K562 (cell line): ENCODE measurements at regions not wholly inside any gene's neighbourhood (a gene's known extent, or its start where the extent isn't known, plus 50 kb on each side); places are given as distances from the start of the nearest gene placed in this dataset.

Experiments
- ATAC-seq: fragments of 200-7000 bp; cut with Tn5 transposase; 3 replicates; pipeline ENCODE4 v1.9.1; 2020; ENCODE audit warnings: moderate library complexity
- BruUV-seq: library from RNA; stranded (reverse); fragments of 400-500 nt; replicated peaks from 2 replicates; lab custom pipeline; 2021; lab: Mats Ljungman, UMichigan
- CTCF ChIA-PET: fragments of 300-600 bp; formaldehyde crosslinking; extraction: SDS; loops from one replicate; lab custom pipeline; 2021; ENCODE audit warnings: low intra/inter-chr PET ratio; lab: Yijun Ruan, JAX
- POLR2A ChIA-PET: fragments of 300-600, 350-650 bp; sonication (Branson Sonifier 250); formaldehyde crosslinking; extraction: SDS; loops from one replicate; lab custom pipeline; 2021; ENCODE audit warnings: antibody characterized with exemption, inconsistent platforms; lab: Yijun Ruan, JAX
- DNase-seq, 4 experiments: peaks; one replicate each; pipeline versions ENCODE4 v3.0.0 to v3.0.0-alpha.2; 2011 to 2018; ENCODE audit warnings: low spot score in 3 of 4, mixed read lengths in 3 of 4; ENCODE audit errors: extremely low read depth in 1 of 4
- FAIRE-seq: peaks from 2 replicates; lab custom pipeline; 2011; peaks lifted over from hg19 to GRCh38; lab: Jason Lieb, UNC
- H2AFZ ChIP-seq: 2 replicates; pipeline ENCODE4 v1.6.0; 2011; ENCODE audit warnings: low read depth, low read length, control low read depth, inconsistent platforms
- H3K27ac ChIP-seq: fragments of 200-600 bp; 3 replicates; pipeline ENCODE4 v1.8.0; 2011; ENCODE audit warnings: low read depth, mild to moderate bottlenecking, control low read depth, inconsistent platforms, low read length, moderate library complexity, mixed read lengths; ENCODE audit errors: extremely low read depth
- H3K27me3 ChIP-seq, 2 experiments: fragments of 300-600 bp in 1 of 2; 2 replicates in 1 of 2; 3 replicates in 1 of 2; pipeline versions ENCODE4 v1.6.0 to v1.8.0; 2011; ENCODE audit warnings: inconsistent platforms in 2 of 2, low read length in 2 of 2, mild to moderate bottlenecking in 1 of 2, mixed read lengths in 1 of 2, moderate library complexity in 1 of 2; ENCODE audit not compliant: control insufficient read depth in 2 of 2, insufficient read depth in 2 of 2
- H3K36me3 ChIP-seq: fragments of 300-600 bp; 3 replicates; pipeline ENCODE4 v1.8.0; 2011; ENCODE audit warnings: mild to moderate bottlenecking, low read length, inconsistent platforms; ENCODE audit not compliant: control insufficient read depth, insufficient read depth
- H3K4me1 ChIP-seq, 2 experiments: fragments of 200-600 bp in 1 of 2; replicated peaks in 1 of 2; 2 replicates in 1 of 2; 3 replicates in 1 of 2; pipeline versions ENCODE4 v1.5.1 to v1.8.0; 2011; ENCODE audit warnings: inconsistent platforms in 2 of 2, low read length in 2 of 2, mild to moderate bottlenecking in 1 of 2, mixed read lengths in 1 of 2, moderate library complexity in 1 of 2; ENCODE audit not compliant: control insufficient read depth in 2 of 2, insufficient read depth in 2 of 2
- H3K4me2 ChIP-seq: 2 replicates; pipeline ENCODE4 v1.6.1; 2011; ENCODE audit warnings: low read length, control low read depth, inconsistent platforms, mixed read lengths; ENCODE audit not compliant: insufficient read depth
- H3K4me3 ChIP-seq: fragments of 200-600 bp; sonication (generic), shearing (Covaris generic); 2 replicates; pipeline ENCODE4 v1.5.1; 2016; ENCODE audit warnings: control low read depth, inconsistent platforms
- H3K79me2 ChIP-seq: fragments of 200-600 bp; 3 replicates; pipeline ENCODE4 v1.8.0; 2011; ENCODE audit warnings: low read length, inconsistent platforms; ENCODE audit not compliant: control insufficient read depth, insufficient read depth
- H3K9ac ChIP-seq, 2 experiments: 2 replicates each; pipeline versions ENCODE4 v1.6.0 to v1.6.1; 2011; ENCODE audit warnings: low read depth in 2 of 2, low read length in 2 of 2, control low read depth in 1 of 2, inconsistent platforms in 1 of 2, mild to moderate bottlenecking in 1 of 2, mixed read lengths in 1 of 2; ENCODE audit not compliant: insufficient read depth in 1 of 2
- H3K9me1 ChIP-seq: one replicate; pipeline ENCODE4 v1.6.0; 2011; ENCODE audit warnings: inconsistent platforms, mild to moderate bottlenecking, low read length, moderate library complexity; ENCODE audit not compliant: control insufficient read depth, insufficient read depth
- H3K9me3 ChIP-seq: replicated peaks from 2 replicates; pipeline ENCODE4 v1.5.1; 2011; ENCODE audit warnings: low read depth, low read length, inconsistent platforms; ENCODE audit not compliant: control insufficient read depth, insufficient read depth
- H4K20me1 ChIP-seq: replicated peaks from 2 replicates; pipeline ENCODE4 v1.6.1; 2011; ENCODE audit warnings: low read length, inconsistent platforms, mixed read lengths; ENCODE audit not compliant: control insufficient read depth, insufficient read depth
- HEY1 ChIP-seq: fragments of 250-450 bp; sonication (Bioruptor Pico); IDR thresholded peaks from 2 replicates; pipeline ENCODE4 v1.5.0; 2020; ENCODE audit warnings: mild to moderate bottlenecking, moderate library complexity, borderline replicate concordance
- RFX5 ChIP-seq: IDR thresholded peaks from 2 replicates; pipeline ENCODE4 v1.6.1; 2011; ENCODE audit warnings: low read depth, mild to moderate bottlenecking, improper control_type of control experiment, low read length
- SPI1 ChIP-seq: IDR thresholded peaks from 2 replicates; pipeline ENCODE4 v1.6.1; 2011; ENCODE audit warnings: low read depth, low read length, control low read depth, borderline replicate concordance
- TCF7L2 ChIP-seq: fragments of 150-350 bp; IDR thresholded peaks from 2 replicates; pipeline ENCODE4 v1.6.1; 2016; ENCODE audit warnings: low read depth, mild to moderate bottlenecking, low read length, moderate library complexity
- ZNF318 ChIP-seq, 2 experiments: fragments of 450-650 bp; IDR thresholded peaks; 2 replicates each; pipeline ENCODE4 v1.6.1; 2016; ENCODE audit warnings: mild to moderate bottlenecking in 2 of 2, borderline replicate concordance in 1 of 2, low read depth in 1 of 2, moderate library complexity in 1 of 2
- WGBS: fragments of 100-300 bp; shearing (Covaris generic); methylation state at CpG from one replicate; pipeline ENCODE4 v1.1.6; 2016; ENCODE audit warnings: low coverage, mixed read lengths; ENCODE audit not compliant: insufficient coverage; ENCODE audit errors: missing lambda C conversion rate; 5-methylcytosine and 5-hydroxymethylcytosine counted together
- in situ Hi-C: fragments of 300-500 bp; cut with MboI; formaldehyde crosslinking; loops from 4 replicates; pipeline ENCODE4 v1.15.0; 2018; ENCODE audit warnings: inconsistent platforms, mixed read lengths
- intact Hi-C: fragments of 100-400 bp; cut with micrococcal nuclease; formaldehyde crosslinking; loops from 2 replicates; pipeline ENCODE4 v1.14.2; 2022
- TF ChIP-seq, protein P1 (sequence below): sonication (generic); formaldehyde crosslinking; IDR thresholded peaks from 2 replicates; pipeline ENCODE4 v1.9.0; 2022; ENCODE audit warnings: mild to moderate bottlenecking, missing genetic modification reagents
- TF ChIP-seq, protein P2 (sequence below): fragments of 150-350 bp; IDR thresholded peaks from 2 replicates; pipeline ENCODE4 v1.6.1; 2014; ENCODE audit warnings: low read depth, mild to moderate bottlenecking, low read length, borderline replicate concordance

DNA sequence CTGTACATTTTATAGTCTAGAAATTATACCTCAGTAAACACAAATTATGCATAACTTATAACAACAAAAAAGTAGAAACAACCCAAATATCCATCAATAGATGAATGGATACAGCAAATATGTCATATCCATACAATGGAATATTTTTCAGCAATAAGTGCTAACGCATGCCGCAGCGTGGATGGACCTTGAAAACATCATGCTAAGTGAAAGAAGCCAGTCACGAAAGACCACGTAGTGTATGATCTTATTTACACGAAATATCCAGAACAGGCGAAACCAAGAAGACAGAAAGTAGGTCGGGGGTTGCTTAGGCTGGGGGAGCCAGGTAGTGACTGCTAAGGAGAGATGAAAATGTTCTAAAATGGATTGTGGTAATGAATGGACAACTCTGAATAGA, 167.1 kb upstream of the MYCN start:
- peaks cover 4% of the 10 kb centered on the region; the same call in 1 of the 2 replicates for H4K20me1 ChIP-seq
- no peak overlapping the region for H3K9ac ChIP-seq
- H3K4me3 ChIP-seq: no peak overlapping the region
- DNase-seq (no peak), FAIRE-seq (no peak), ATAC-seq (no peak)
- WGBS: 2% methylated on average over 8 of the region's 8 CpGs
- POLR2A ChIA-PET: no interaction called here
- no peaks in the 10 kb centered on the region for H3K9me1 ChIP-seq
- no peak for TF ChIP-seq HEY1 (CRISPR knock-in tag)
- TF ChIP-seq SPI1: no peak
- TF ChIP-seq, protein P1, sequence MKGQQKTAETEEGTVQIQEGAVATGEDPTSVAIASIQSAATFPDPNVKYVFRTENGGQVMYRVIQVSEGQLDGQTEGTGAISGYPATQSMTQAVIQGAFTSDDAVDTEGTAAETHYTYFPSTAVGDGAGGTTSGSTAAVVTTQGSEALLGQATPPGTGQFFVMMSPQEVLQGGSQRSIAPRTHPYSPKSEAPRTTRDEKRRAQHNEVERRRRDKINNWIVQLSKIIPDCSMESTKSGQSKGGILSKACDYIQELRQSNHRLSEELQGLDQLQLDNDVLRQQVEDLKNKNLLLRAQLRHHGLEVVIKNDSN (CRISPR knock-in tag): no peak
- TF ChIP-seq TCF7L2: no peak
- no peak for TF ChIP-seq RFX5
- no peak for TF ChIP-seq ZNF318 (IDR thresholded peaks at IDR 0.05; ENCODE audit: borderline replicate concordance in 1 of 2, low read depth in 1 of 2)
- TF ChIP-seq, protein P2, sequence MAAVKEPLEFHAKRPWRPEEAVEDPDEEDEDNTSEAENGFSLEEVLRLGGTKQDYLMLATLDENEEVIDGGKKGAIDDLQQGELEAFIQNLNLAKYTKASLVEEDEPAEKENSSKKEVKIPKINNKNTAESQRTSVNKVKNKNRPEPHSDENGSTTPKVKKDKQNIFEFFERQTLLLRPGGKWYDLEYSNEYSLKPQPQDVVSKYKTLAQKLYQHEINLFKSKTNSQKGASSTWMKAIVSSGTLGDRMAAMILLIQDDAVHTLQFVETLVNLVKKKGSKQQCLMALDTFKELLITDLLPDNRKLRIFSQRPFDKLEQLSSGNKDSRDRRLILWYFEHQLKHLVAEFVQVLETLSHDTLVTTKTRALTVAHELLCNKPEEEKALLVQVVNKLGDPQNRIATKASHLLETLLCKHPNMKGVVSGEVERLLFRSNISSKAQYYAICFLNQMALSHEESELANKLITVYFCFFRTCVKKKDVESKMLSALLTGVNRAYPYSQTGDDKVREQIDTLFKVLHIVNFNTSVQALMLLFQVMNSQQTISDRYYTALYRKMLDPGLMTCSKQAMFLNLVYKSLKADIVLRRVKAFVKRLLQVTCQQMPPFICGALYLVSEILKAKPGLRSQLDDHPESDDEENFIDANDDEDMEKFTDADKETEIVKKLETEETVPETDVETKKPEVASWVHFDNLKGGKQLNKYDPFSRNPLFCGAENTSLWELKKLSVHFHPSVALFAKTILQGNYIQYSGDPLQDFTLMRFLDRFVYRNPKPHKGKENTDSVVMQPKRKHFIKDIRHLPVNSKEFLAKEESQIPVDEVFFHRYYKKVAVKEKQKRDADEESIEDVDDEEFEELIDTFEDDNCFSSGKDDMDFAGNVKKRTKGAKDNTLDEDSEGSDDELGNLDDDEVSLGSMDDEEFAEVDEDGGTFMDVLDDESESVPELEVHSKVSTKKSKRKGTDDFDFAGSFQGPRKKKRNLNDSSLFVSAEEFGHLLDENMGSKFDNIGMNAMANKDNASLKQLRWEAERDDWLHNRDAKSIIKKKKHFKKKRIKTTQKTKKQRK: no peak
- BruUV-seq: no TSS peak
- no peak overlapping the region for H2AFZ ChIP-seq
- no peaks in the 10 kb centered on the region for H3K36me3 ChIP-seq
- CTCF ChIA-PET: no interaction called here
- H3K4me2 ChIP-seq: no peak overlapping the region
- H3K27me3 ChIP-seq: peaks cover 13 to 45% of the 10 kb centered on the region in 2 experiments; a peak in 3 of 5 replicates
- H3K4me1 ChIP-seq: no peaks in the 10 kb centered on the region; a peak in 1 of 5 replicates
- intact Hi-C loops: no loop called here
- H3K27ac ChIP-seq: no peak overlapping the region
- no peaks in the 10 kb centered on the region for H3K79me2 ChIP-seq
- no peaks in the 10 kb centered on the region for H3K9me3 ChIP-seq
- in situ Hi-C loops: no loop called here
